H7 (cell line): ENCODE measurements at regions not wholly inside any gene's neighbourhood (a gene's known extent, or its start where the extent isn't known, plus 50 kb on each side); places are given as distances from the start of the nearest gene placed in this dataset.
A peak's percentile ranks its signal among the peaks of the same experiment; 100 is the strongest.
"Not testable (repeated sequence)": the region's sequence is repeated elsewhere in the genome, so short reads cannot be mapped to it uniquely, and the experiment has no call there.

Experiments
- DNase-seq: peaks from one replicate; pipeline ENCODE4 v3.0.0; 2012
- H3K27me3 ChIP-seq: 2 replicates; pipeline ENCODE4 v1.6.0; 2011; ENCODE audit warnings: mild to moderate bottlenecking, low read length; ENCODE audit not compliant: control insufficient read depth, insufficient read depth
- H3K36me3 ChIP-seq: replicated peaks from 2 replicates; pipeline ENCODE4 v1.5.1; 2011; ENCODE audit warnings: low read length; ENCODE audit not compliant: control insufficient read depth, insufficient read depth
- H3K4me3 ChIP-seq: 2 replicates; pipeline ENCODE4 v1.5.1; 2011; ENCODE audit warnings: low read depth, mild to moderate bottlenecking, control low read depth, low read length, moderate library complexity; ENCODE audit not compliant: insufficient read depth

- no peak for DNase-seq
- no peaks in the 10 kb centered on the region; the same call in 1 of the 2 replicates for H3K27me3 ChIP-seq
- H3K4me3 ChIP-seq, result peak overlapping the region; percentile 19
- H3K36me3 ChIP-seq, result no peaks in the 10 kb centered on the region
Observed at GRCh38 chr15:92819278-92820235, 80.6 kb upstream of the CHD2 start.

GRCh38 chr15:92820236-92821021 lies 79.7 kb upstream of the CHD2 start:
- peak overlapping the region; percentile 19 for H3K4me3 ChIP-seq
- no peaks in the 10 kb centered on the region for H3K36me3 ChIP-seq
- no peaks in the 10 kb centered on the region; the same call in 1 of the 2 replicates for H3K27me3 ChIP-seq
- DNase-seq, result peak; percentile 98

GRCh38 chr15:92821491-92822116 lies 78.5 kb upstream of the CHD2 start:
- Histone ChIP-seq H3K27me3 (no peaks in the 10 kb centered on the region; the same call in 1 of the 2 replicates), H3K4me3 (no peak overlapping the region)
- no peak for DNase-seq

GRCh38 chr15:92822216-92823144 lies 77.6 kb upstream of the CHD2 start:
- H3K27me3 ChIP-seq, result no peaks in the 10 kb centered on the region; the same call in 1 of the 2 replicates
- H3K36me3 ChIP-seq, result no peaks in the 10 kb centered on the region
- peak; percentile 54 for DNase-seq
- H3K4me3 ChIP-seq, result no peak overlapping the region

More at GRCh38 chr15:92821491-92822116, 78.5 kb upstream of the CHD2 start:
- no peaks in the 10 kb centered on the region for H3K36me3 ChIP-seq

GRCh38 chr15:92825985-92826384 lies 74.1 kb upstream of the CHD2 start:
- DNase-seq, result no peak
- Histone ChIP-seq H3K4me3 (no peak overlapping the region), H3K27me3 (no peaks in the 10 kb centered on the region; the same call in 1 of the 2 replicates), H3K36me3 (no peaks in the 10 kb centered on the region)

GRCh38 chr15:92827991-92828390 lies 72.1 kb upstream of the CHD2 start:
- not testable (repeated sequence) for H3K27me3 ChIP-seq, DNase-seq, H3K36me3 ChIP-seq, H3K4me3 ChIP-seq

- no peak for DNase-seq
- no peaks in the 10 kb centered on the region for H3K36me3 ChIP-seq
- H3K27me3 ChIP-seq, result no peaks in the 10 kb centered on the region
- no peak overlapping the region for H3K4me3 ChIP-seq
Observed at GRCh38 chr15:92829875-92830274, 70.2 kb upstream of the CHD2 start.

- no peaks in the 10 kb centered on the region for H3K27me3 ChIP-seq
- DNase-seq, result no peak
- H3K4me3 ChIP-seq, result no peak overlapping the region
- H3K36me3 ChIP-seq, result no peaks in the 10 kb centered on the region
Observed at GRCh38 chr15:92831336-92831654, 68.8 kb upstream of the CHD2 start.

- Histone ChIP-seq H3K36me3 (no peaks in the 10 kb centered on the region), H3K27me3 (no peaks in the 10 kb centered on the region), H3K4me3 (no peak overlapping the region)
- peak; percentile 92 for DNase-seq
Observed at GRCh38 chr15:92831655-92832328, 68.3 kb upstream of the CHD2 start.

- no peaks in the 10 kb centered on the region for H3K36me3 ChIP-seq
- DNase-seq, result no peak
- H3K4me3 ChIP-seq, result no peak overlapping the region
- no peaks in the 10 kb centered on the region for H3K27me3 ChIP-seq
Observed at GRCh38 chr15:92833106-92833433, 67.1 kb upstream of the CHD2 start.

GRCh38 chr15:92833493-92834271 lies 66.4 kb upstream of the CHD2 start:
- Histone ChIP-seq H3K4me3 (no peak overlapping the region), H3K36me3 (no peaks in the 10 kb centered on the region), H3K27me3 (no peaks in the 10 kb centered on the region)
- DNase-seq, result no peak

GRCh38 chr15:92839696-92840095 lies 60.4 kb upstream of the CHD2 start:
- no peaks in the 10 kb centered on the region for H3K36me3 ChIP-seq
- no peaks in the 10 kb centered on the region for H3K27me3 ChIP-seq
- DNase-seq, result no peak
- no peak overlapping the region for H3K4me3 ChIP-seq

- Histone ChIP-seq H3K27me3 (no peaks in the 10 kb centered on the region), H3K4me3 (no peak overlapping the region), H3K36me3 (no peaks in the 10 kb centered on the region)
- DNase-seq, result no peak
Observed at GRCh38 chr15:92840149-92840548, 60.0 kb upstream of the CHD2 start.
